ENCODE measurements at regions not wholly inside any gene's neighbourhood (a gene's known extent, or its start where the extent isn't known, plus 50 kb on each side); places are given as distances from the start of the nearest gene placed in this dataset.

- H3K4me3 ChIP-seq (ENCODE audit: low read length), result no peak overlapping the region
- H3K4me2 ChIP-seq (ENCODE audit: low read length), result no peak overlapping the region
These were observed 64.4 kb upstream of the ETS2 start for GRCh38 chr21:38741092-38741949.

GRCh38 chr21:38741950-38742256 is 63.8 kb upstream of the ETS2 start:
- Histone ChIP-seq H4K20me1 (ENCODE audit: control insufficient read depth, insufficient read depth, low read depth, low read length) (no peaks in the 10 kb centered on the region), H3K27me3 (ENCODE audit: control insufficient read depth, low read length) (no peaks in the 10 kb centered on the region), H3K79me2 (ENCODE audit: control insufficient read depth, low read length) (no peaks in the 10 kb centered on the region), H3K27ac (ENCODE audit: low read depth, low read length) (no peak overlapping the region), H3F3A (ENCODE audit: control insufficient read depth, insufficient read depth) (no peaks in the 10 kb centered on the region), H3K9me2 (replicated peaks; ENCODE audit: control insufficient read depth, low read length) (no peaks in the 10 kb centered on the region), H3K4me3 (ENCODE audit: low read length) (no peak overlapping the region), H3K9me3 (ENCODE audit: control insufficient read depth, insufficient read depth, low read length) (no peaks in the 10 kb centered on the region), H3K36me3 (ENCODE audit: control insufficient read depth, low read length) (no peaks in the 10 kb centered on the region), H3K4me1 (ENCODE audit: control insufficient read depth, low read length) (peaks cover 10% of the 10 kb centered on the region), H3K4me2 (ENCODE audit: low read length) (no peak overlapping the region)
- TF ChIP-seq EZH2phosphoT487 (IDR thresholded peaks at IDR 0.05; ENCODE audit: borderline replicate concordance, low read length), result no peak
- TF ChIP-seq CTCF (IDR thresholded peaks at IDR 0.05; ENCODE audit: low read depth, low read length, poor library complexity, severe bottlenecking), result no peak

More at GRCh38 chr21:38741092-38741949, 64.4 kb upstream of the ETS2 start:
- H3K27ac ChIP-seq (ENCODE audit: low read depth, low read length), result no peak overlapping the region
- no peaks in the 10 kb centered on the region for H4K20me1 ChIP-seq (ENCODE audit: control insufficient read depth, insufficient read depth, low read depth, low read length)
- H3K27me3 ChIP-seq (ENCODE audit: control insufficient read depth, low read length), result no peaks in the 10 kb centered on the region
- no peaks in the 10 kb centered on the region for H3K9me2 ChIP-seq (replicated peaks; ENCODE audit: control insufficient read depth, low read length)
- no peaks in the 10 kb centered on the region for H3K9me3 ChIP-seq (ENCODE audit: control insufficient read depth, insufficient read depth, low read length)
- TF ChIP-seq CTCF (IDR thresholded peaks at IDR 0.05; ENCODE audit: low read depth, low read length, poor library complexity, severe bottlenecking), result no peak
- no peak for TF ChIP-seq EZH2phosphoT487 (IDR thresholded peaks at IDR 0.05; ENCODE audit: borderline replicate concordance, low read length)
- no peaks in the 10 kb centered on the region for H3K79me2 ChIP-seq (ENCODE audit: control insufficient read depth, low read length)
- no peaks in the 10 kb centered on the region for H3K36me3 ChIP-seq (ENCODE audit: control insufficient read depth, low read length)
- H3F3A ChIP-seq (ENCODE audit: control insufficient read depth, insufficient read depth), result no peaks in the 10 kb centered on the region
- peaks cover 10% of the 10 kb centered on the region for H3K4me1 ChIP-seq (ENCODE audit: control insufficient read depth, low read length)

GRCh38 chr21:38742580-38743260 is 63.0 kb upstream of the ETS2 start:
- Histone ChIP-seq H3K27ac (ENCODE audit: low read depth, low read length) (no peak overlapping the region), H3K27me3 (ENCODE audit: control insufficient read depth, low read length) (no peaks in the 10 kb centered on the region), H3F3A (ENCODE audit: control insufficient read depth, insufficient read depth) (no peaks in the 10 kb centered on the region), H4K20me1 (ENCODE audit: control insufficient read depth, insufficient read depth, low read depth, low read length) (no peaks in the 10 kb centered on the region), H3K79me2 (ENCODE audit: control insufficient read depth, low read length) (no peaks in the 10 kb centered on the region), H3K9me2 (replicated peaks; ENCODE audit: control insufficient read depth, low read length) (no peaks in the 10 kb centered on the region), H3K4me3 (ENCODE audit: low read length) (no peak overlapping the region), H3K4me2 (ENCODE audit: low read length) (no peak overlapping the region), H3K36me3 (ENCODE audit: control insufficient read depth, low read length) (no peaks in the 10 kb centered on the region), H3K9me3 (ENCODE audit: control insufficient read depth, insufficient read depth, low read length) (no peaks in the 10 kb centered on the region), H3K4me1 (ENCODE audit: control insufficient read depth, low read length) (peaks cover 10% of the 10 kb centered on the region)
- TF ChIP-seq CTCF (IDR thresholded peaks at IDR 0.05; ENCODE audit: low read depth, low read length, poor library complexity, severe bottlenecking), result no peak
- no peak for TF ChIP-seq EZH2phosphoT487 (IDR thresholded peaks at IDR 0.05; ENCODE audit: borderline replicate concordance, low read length)

Data from DOHH2 (cell line).